ENCODE measurements at regions not wholly inside any gene's neighbourhood (a gene's known extent, or its start where the extent isn't known, plus 50 kb on each side); places are given as distances from the start of the nearest gene placed in this dataset.

GRCh38 chr5:88389338-88390095 is 120.9 kb upstream of the TMEM161B start:
- WGBS, 3 donors = 68 to 76% (median 69%) methylated on average over 4 of the region's 4 CpGs

DNA sequence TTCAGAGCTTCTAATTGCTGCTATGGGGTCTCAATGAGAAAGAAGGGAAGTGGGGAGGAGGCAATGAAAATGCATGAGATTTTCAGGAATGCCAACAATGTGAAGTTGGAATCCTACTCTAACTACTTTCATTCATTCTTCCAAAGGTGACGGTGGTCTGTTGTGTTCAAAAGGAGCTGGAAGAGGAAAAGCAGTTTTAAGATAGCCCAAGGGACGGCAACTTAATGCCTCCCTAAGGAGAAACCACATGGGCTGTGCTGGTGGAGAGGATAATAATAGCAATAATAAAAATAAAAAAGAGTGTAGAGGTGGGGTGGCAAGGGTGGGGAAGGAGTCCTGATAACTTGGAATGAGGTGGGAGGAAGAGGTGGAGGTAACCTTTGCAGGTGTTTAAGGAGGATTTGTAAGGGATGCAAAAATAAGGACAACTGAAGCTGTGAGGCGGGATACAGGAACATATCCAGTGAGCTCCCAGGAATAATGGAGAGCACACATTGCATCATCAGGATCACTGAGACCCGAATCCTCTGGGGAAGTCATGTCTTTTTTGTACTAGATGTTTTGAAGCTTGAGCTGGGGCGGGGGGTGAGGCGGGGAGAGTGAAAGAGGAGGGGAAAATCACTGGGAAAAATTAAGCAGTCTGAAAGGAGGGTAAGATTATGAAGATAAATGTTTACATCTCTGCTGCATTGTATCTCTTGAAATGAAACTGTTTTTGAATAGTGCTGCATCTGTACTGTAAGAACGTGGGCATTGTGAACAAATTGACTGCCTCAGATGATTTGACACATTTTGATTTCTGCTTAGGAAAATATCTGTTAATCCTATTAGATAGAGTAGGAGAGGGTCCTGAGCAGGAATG is 120.1 kb upstream of the TMEM161B start:
- intact Hi-C loops (cut with DNase I) = no loop called here
- no peaks in the 10 kb centered on the region for H3K27me3 ChIP-seq (ENCODE audit: insufficient read depth in 3 of 3, low read length in 2 of 3)
- ATAC-seq = no peak
- H3K27ac ChIP-seq = no peak overlapping the region
- TF ChIP-seq, protein P1, sequence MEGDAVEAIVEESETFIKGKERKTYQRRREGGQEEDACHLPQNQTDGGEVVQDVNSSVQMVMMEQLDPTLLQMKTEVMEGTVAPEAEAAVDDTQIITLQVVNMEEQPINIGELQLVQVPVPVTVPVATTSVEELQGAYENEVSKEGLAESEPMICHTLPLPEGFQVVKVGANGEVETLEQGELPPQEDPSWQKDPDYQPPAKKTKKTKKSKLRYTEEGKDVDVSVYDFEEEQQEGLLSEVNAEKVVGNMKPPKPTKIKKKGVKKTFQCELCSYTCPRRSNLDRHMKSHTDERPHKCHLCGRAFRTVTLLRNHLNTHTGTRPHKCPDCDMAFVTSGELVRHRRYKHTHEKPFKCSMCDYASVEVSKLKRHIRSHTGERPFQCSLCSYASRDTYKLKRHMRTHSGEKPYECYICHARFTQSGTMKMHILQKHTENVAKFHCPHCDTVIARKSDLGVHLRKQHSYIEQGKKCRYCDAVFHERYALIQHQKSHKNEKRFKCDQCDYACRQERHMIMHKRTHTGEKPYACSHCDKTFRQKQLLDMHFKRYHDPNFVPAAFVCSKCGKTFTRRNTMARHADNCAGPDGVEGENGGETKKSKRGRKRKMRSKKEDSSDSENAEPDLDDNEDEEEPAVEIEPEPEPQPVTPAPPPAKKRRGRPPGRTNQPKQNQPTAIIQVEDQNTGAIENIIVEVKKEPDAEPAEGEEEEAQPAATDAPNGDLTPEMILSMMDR (IDR thresholded peaks at IDR 0.05) = no peak
- no peaks in the 10 kb centered on the region for H3K9me3 ChIP-seq
- H3K36me3 ChIP-seq (ENCODE audit: insufficient read depth in 1 of 2, low read depth in 1 of 2) = no peaks in the 10 kb centered on the region
- no peaks in the 10 kb centered on the region for H3K4me1 ChIP-seq
- DNase-seq = no peak
- 66 to 68% (median 67%) methylated on average over 7 of the region's 7 CpGs for WGBS, 3 donors
- H3K4me3 ChIP-seq = no peak overlapping the region

More at GRCh38 chr5:88389338-88390095, 120.9 kb upstream of the TMEM161B start:
- Histone ChIP-seq H3K36me3 (ENCODE audit: insufficient read depth in 1 of 2, low read depth in 1 of 2) (no peaks in the 10 kb centered on the region), H3K4me1 (no peaks in the 10 kb centered on the region), H3K9me3 (no peaks in the 10 kb centered on the region), H3K27me3 (ENCODE audit: insufficient read depth in 3 of 3, low read length in 2 of 3) (no peaks in the 10 kb centered on the region), H3K27ac (no peak overlapping the region), H3K4me3 (no peak overlapping the region)
- TF ChIP-seq, protein P1 (IDR thresholded peaks at IDR 0.05) = no peak
- intact Hi-C loops (cut with DNase I) = no loop called here
- no peak for DNase-seq
- ATAC-seq = no peak

GRCh38 chr5:88384886-88385285 is 116.2 kb upstream of the TMEM161B start:
- H3K4me3 ChIP-seq = no peak overlapping the region
- no peak overlapping the region for H3K27ac ChIP-seq
- WGBS, 3 donors = 58 to 67% (median 64%) methylated on average over 4 of the region's 4 CpGs
- H3K27me3 ChIP-seq (ENCODE audit: insufficient read depth in 3 of 3, low read length in 2 of 3) = no peaks in the 10 kb centered on the region
- H3K9me3 ChIP-seq = no peaks in the 10 kb centered on the region
- intact Hi-C loops (cut with DNase I) = no loop called here
- no peaks in the 10 kb centered on the region for H3K36me3 ChIP-seq (ENCODE audit: insufficient read depth in 1 of 2, low read depth in 1 of 2)
- DNase-seq (no peak), ATAC-seq (no peak)
- H3K4me1 ChIP-seq = no peaks in the 10 kb centered on the region
- TF ChIP-seq, protein P1 (IDR thresholded peaks at IDR 0.05) = no peak

- ATAC-seq = no peak
- Histone ChIP-seq H3K27ac (no peak overlapping the region), H3K9me3 (no peaks in the 10 kb centered on the region), H3K4me1 (no peaks in the 10 kb centered on the region), H3K27me3 (ENCODE audit: insufficient read depth in 3 of 3, low read length in 2 of 3) (no peaks in the 10 kb centered on the region), H3K36me3 (ENCODE audit: insufficient read depth in 1 of 2, low read depth in 1 of 2) (no peaks in the 10 kb centered on the region), H3K4me3 (no peak overlapping the region)
- intact Hi-C loops (cut with DNase I) = no loop called here
- TF ChIP-seq, protein P1 (IDR thresholded peaks at IDR 0.05) = no peak
- 50 to 68% (median 61%) methylated on average over 3 of the region's 3 CpGs for WGBS, 3 donors
- no peak for DNase-seq
These were observed 111.7 kb upstream of the TMEM161B start for GRCh38 chr5:88380332-88380731.
